ENCODE measurements at regions not wholly inside any gene's neighbourhood (a gene's known extent, or its start where the extent isn't known, plus 50 kb on each side); places are given as distances from the start of the nearest gene placed in this dataset.

- DNase-seq (ENCODE audit: low spot score), result no peak
These were observed 893.9 kb downstream of the SUCLG1 start for GRCh38 chr2:83565181-83565580.

GRCh38 chr2:83561592-83561991 is 897.5 kb downstream of the SUCLG1 start:
- no peak for DNase-seq (ENCODE audit: low spot score)

GRCh38 chr2:83536556-83536955 is 922.5 kb downstream of the SUCLG1 start:
- DNase-seq (ENCODE audit: low spot score), result no peak

GRCh38 chr2:83534416-83534815 is 924.7 kb downstream of the SUCLG1 start:
- DNase-seq (ENCODE audit: low spot score), result no peak

- no peak for DNase-seq (ENCODE audit: low spot score)
These were observed 927.8 kb downstream of the SUCLG1 start for GRCh38 chr2:83531206-83531826.

DNA sequence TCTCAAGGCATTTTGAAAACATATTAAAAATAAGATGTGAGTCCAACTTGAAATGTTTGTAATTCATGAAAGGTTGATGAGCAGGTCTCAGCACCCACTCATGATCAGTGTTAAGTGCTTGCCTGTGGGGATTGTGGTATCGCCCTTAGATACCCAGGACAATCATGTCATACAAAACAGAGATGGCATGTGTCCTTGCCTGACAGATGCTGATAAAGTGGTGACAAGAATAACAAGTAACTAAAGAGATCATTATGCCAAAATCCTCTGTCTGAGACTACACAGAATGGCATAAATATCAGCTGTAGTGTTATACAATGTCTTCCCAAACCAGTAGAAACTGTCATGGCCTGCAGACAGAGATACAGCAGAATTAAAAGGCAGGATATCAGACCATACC is 930.3 kb downstream of the SUCLG1 start:
- DNase-seq (ENCODE audit: low spot score), result no peak

DNA sequence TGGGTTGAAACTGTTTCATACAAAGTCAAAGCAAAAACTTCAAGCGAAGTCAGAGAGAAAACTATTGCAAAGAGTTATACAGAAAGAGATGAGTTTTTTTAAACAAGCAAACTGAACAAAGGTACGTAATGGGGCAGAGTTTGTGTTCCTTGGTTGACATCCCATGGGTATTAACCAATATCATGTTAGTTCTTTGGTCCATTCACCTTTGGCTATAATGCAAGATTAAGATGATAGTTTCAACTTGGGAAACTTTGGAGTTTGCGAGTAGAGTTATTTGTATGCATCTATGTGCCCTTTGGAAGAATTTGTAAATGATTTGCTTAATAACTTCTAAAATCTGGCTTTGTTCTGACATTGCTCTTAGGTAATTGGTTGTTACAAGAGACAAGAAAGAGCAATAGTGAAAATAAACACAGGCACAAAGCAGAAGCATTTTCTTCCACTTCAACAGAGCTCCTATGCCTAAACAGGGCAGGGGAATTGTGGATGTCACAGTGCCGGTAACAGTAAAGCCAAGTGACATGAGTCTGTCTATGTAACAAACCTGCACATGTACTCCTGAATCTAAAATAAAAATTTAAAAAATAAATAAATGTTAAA is 936.1 kb downstream of the SUCLG1 start:
- no peak for DNase-seq (ENCODE audit: low spot score)

DNA sequence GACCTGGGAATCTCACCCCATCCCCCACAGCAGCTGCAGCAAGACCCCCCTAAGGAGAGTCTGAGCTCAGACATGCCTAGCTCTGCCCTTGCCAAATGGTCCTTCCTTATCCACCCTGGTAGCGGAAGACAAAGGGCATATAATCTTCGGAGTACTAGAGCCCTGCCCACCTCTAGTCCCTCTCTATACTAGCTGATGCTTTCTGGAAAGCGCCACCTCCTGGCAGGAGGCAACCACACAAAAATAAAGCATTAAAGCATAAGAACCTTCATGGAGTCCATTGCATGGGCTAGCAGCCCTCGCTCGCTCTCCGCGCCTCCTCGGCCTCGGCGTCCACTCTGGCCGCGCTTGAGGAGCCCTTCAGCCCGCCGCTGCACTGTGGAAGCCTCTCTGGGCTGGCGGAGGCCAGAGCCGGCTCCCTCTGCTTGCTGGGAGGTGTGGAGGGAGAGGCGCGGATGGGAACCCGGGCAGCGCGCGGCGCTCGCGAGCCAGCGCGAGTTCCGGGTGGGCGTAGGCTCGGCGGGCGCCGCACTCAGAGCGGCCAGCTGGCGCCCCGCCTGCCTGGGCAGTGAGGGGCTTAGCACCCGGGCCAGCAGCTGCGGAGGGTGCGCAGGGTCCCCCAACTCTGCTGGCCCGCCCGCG is 941.2 kb downstream of the SUCLG1 start:
- no peak for DNase-seq (ENCODE audit: low spot score)

DNA sequence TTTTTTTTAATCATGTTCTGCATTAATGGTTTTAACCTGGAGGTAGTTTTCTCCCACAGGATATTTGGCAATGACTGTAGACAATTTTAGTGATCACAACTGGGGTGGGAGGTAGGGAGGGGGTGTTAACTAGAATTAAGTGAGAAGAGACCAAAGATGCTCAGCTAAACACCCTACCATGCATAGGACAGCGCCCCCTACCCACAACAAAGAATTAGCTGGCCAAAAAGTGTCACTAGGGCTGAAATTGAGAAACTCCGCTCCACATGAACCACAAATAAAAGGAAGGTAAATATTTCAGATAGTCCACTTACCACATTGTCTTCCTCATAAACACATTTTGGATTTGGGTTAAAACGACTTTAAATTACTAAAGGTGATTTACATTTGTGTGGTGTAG is 942.6 kb downstream of the SUCLG1 start:
- DNase-seq (ENCODE audit: low spot score), result no peak

- DNase-seq (ENCODE audit: low spot score), result no peak
These were observed 971.6 kb downstream of the SUCLG1 start for GRCh38 chr2:83487451-83487850.

GRCh38 chr2:83481436-83481835 is 977.6 kb downstream of the SUCLG1 start:
- DNase-seq (ENCODE audit: low spot score), result no peak

GRCh38 chr2:83478037-83478436 is 981.0 kb downstream of the SUCLG1 start:
- DNase-seq (ENCODE audit: low spot score), result no peak

DNA sequence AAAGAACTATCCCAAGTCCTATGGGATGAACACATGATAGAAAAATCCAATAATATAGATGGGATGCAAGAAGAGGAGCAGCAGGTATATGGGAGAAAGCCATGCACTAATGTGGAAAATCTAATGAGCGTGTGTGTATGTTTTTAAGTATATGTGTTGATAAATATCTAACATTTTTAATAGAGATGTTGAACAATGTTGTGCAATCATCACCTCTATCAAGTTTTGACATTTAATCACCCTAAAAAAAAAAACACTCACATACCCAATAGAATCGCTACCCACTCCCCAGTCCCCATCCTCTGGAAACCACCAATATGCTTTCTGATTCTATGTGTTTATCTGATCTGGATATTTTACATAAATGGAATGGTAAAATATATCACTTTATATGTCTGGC is 983.7 kb downstream of the SUCLG1 start:
- DNase-seq (ENCODE audit: low spot score), result no peak

GRCh38 chr2:83471655-83472054 is 987.4 kb downstream of the SUCLG1 start:
- no peak for DNase-seq (ENCODE audit: low spot score)

DNA sequence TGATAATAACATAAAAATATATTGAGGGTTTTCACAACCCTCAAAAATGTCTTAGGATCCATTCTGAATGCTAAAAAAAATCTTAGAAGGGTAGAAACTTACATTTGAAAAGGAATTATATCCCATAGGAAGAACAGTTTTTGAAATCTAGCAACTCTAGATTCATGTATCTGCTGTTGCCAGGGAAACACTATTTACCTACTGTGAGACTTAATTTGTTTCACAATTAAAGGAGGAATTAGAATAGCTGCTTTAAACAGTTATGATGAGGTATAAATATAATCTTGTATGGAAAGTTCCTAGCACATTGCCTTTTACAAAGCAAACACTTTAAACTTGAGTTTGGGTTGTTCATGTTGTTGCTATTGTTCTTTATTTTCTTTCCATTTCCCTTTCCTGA is 988.2 kb downstream of the SUCLG1 start:
- DNase-seq (ENCODE audit: low spot score), result no peak

GRCh38 chr2:83464444-83464843 is 994.6 kb downstream of the SUCLG1 start:
- DNase-seq (ENCODE audit: low spot score), result no peak

DNA sequence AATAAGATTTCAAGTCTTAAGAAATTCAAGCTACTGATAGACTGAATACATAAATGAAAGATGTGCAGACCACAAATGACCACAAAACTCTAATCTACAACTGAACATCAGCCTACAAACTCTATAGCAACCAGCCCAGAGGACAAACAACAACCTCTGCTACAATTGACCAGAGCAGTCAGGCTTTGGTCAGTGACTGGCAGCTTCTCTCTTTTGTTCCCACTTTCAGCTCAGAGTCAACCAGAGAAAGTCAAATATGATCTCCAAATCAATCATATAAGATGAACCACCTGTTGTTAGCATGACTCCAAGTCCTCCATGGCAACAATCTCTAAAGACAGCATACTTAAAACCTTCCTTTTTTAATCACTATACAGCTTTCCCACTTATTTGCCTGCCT is 996.2 kb downstream of the SUCLG1 start:
- DNase-seq (ENCODE audit: low spot score), result no peak

GRCh38 chr2:83461135-83461534 is 997.9 kb downstream of the SUCLG1 start:
- no peak for DNase-seq (ENCODE audit: low spot score)

GRCh38 chr2:83459456-83459855 is 999.6 kb downstream of the SUCLG1 start:
- DNase-seq (ENCODE audit: low spot score), result no peak

GRCh38 chr2:83435989-83436388 is 1023.1 kb downstream of the SUCLG1 start:
- no peak for DNase-seq (ENCODE audit: low spot score)

DNA sequence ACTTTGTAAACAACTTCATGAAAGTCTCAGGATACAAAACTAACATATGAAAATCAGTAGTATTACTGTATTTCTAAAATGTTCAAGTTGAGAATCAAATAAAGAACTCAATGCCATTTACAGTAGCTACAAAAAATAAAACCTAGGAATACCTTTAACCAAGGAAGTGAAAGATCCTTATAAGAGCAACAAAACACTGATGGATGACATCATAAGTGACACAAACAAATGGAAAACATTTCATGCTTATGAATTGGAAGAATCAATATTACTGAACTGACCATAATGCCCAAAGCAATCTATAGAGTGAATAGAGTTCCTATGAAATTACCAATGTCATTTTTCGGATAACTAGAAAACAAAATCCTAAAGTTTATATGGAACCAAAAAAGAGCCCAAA is 1038.1 kb downstream of the SUCLG1 start:
- DNase-seq (ENCODE audit: low spot score), result no peak

DNA sequence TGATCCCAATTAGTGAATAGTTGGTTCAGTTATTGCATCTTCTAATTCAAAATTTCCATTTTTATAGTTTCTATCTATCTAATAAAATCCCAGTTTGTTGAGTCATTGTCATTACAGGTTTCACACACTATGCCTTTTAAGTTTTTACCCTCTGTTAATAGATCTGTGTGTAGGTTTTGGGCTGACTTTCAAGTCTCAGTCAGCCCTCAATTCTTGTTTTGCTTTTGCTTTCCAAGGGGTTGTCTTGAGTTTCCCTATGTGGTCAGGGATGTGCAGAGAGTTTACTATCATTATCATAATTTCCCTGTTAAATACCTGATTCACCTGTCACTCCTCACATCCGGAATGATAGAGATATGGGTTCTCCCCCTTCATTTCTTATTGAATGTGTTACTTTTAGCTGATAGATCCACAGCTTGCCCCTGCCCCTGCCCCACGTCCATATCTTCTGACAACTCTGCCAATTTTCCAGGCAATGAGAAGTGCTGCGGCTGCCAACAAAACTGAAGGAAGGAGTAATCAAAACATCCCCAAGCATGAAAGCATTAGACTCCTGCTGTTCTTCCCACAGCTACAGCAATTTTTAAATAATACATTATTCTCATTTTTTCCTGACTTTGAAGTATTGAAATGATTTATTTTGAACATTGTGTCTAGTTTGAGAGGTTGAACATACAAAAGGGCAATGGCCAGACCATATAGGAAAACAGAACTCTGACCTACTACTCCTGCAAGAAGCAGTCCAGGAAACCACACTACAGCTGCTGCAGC is 1064.8 kb downstream of the SUCLG1 start:
- DNase-seq (ENCODE audit: low spot score), result no peak

DNA sequence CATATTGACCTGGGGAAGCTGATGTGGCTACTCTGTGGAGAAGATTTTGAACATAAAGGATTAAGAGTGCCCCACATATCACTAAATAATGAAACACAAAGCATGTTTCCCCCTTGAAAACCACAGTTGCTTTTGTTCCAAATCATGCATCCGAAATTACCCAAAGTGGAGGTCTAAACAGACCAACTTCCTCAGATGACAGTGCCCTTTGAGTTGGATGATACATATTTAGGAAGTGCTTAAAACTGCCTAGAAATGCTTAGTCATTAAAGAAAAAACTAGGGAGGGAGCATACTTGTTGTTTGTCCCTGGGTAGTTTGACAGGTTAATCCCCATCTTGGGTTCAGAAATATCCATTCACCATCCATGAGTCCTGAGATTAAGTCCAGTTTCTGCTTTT is 1070.3 kb downstream of the SUCLG1 start:
- no peak for DNase-seq (ENCODE audit: low spot score)

Measured in AG08396 (cell line).